IPS-18c (cell line): ENCODE measurements at regions not wholly inside any gene's neighbourhood (a gene's known extent, or its start where the extent isn't known, plus 50 kb on each side); places are given as distances from the start of the nearest gene placed in this dataset.

Source experiments
- H3K4me3 ChIP-seq: 2 replicates; pipeline ENCODE4 v1.7.0; 2013; ENCODE audit warnings: low read depth, mild to moderate bottlenecking, low read length, moderate library complexity; ENCODE audit not compliant: insufficient read depth
- H3K9me3 ChIP-seq: one replicate; pipeline ENCODE4 v1.6.1; 2013; ENCODE audit warnings: mild to moderate bottlenecking, low read length, moderate library complexity; ENCODE audit not compliant: control insufficient read depth, insufficient read depth

DNA sequence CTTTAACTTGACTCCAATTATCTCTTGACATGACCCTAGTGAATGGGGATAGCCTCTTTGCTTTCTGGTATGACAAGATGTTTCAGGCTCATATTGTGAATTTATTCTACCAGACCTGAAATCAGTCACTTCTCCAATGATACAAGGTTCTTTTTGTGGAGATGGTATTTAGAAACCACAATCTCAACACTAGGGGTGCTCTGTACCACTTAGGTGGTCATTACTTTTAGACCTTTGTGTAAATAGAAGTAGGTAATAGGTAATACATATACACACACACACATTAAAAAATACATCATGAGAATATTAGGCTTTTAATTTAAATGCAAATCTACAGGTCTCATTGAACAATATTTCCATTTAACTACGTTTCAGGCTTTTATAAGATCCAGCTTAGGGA lies 199.0 kb upstream of the RHOBTB1 start:
- Histone ChIP-seq H3K9me3 (no peaks in the 10 kb centered on the region), H3K4me3 (no peak overlapping the region)

- no peak overlapping the region for H3K4me3 ChIP-seq
- H3K9me3 ChIP-seq: no peaks in the 10 kb centered on the region
These were observed 196.9 kb upstream of the RHOBTB1 start for GRCh38 chr10:61140765-61141392.

- H3K9me3 ChIP-seq: no peaks in the 10 kb centered on the region
These were observed 195.6 kb upstream of the RHOBTB1 start for GRCh38 chr10:61139592-61139953.

DNA sequence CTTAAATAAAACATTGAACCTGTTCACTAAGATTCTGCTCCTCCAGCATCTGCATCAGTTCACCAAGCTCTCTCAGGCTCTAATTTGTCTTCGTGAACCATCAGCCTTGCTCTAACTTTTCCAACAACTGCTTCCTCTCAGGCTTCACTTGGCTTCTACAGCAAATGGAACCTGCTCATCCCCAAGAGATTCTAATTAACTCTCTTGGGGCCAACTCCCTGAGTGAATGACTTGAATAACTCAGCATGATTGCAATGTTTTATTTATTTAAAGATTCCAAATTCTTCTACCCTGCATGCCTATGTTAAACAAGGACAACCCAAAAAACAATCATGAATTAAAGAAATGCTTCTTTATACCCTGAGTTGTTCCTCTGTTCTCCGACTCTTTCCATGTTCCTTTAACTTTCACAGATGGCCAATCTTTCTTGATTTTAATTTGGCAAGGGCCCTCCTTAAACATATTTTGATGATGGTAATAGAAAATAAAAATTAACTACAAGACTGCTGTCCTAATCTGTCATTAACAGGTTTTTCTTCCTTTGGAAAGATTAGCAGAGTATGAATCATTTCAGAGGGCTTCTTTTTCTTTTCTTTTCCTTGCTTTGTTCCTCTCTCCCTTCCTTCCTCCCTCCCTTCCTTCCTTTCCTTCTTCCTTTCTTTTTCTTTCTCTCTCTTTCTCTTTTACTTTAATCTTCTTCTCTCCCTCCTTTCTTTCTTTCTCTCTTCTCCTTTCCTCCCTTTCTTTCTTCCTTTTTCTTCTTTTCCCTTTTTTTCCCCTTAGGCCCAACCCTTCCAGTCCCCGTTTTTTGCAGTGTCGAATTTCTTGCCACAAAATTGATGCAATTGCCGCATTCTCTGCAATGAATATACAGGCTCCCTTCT lies 195.0 kb upstream of the RHOBTB1 start:
- Histone ChIP-seq H3K4me3 (no peak overlapping the region), H3K9me3 (no peaks in the 10 kb centered on the region)

More at GRCh38 chr10:61139592-61139953, 195.6 kb upstream of the RHOBTB1 start:
- no peak overlapping the region for H3K4me3 ChIP-seq

DNA sequence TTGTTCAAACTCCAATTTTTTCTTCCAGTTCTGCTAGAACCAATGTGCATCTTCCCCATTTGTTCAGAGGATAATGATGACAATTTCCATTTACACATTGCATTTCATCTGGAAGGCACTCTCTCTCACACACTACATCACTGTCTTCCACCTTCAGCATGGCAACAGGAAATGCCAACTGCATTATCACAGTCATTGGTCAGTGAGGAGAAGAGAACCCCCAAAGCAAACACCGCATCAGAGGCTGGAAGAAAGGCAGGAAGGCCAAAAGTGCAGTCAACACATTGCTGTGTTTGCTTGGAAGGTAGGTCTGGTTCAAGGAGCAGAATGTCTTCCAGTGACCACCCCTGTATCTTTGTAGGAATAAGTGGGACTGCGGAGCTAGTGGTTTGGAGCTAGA lies 192.2 kb upstream of the RHOBTB1 start:
- Histone ChIP-seq H3K9me3 (no peaks in the 10 kb centered on the region), H3K4me3 (no peak overlapping the region)

DNA sequence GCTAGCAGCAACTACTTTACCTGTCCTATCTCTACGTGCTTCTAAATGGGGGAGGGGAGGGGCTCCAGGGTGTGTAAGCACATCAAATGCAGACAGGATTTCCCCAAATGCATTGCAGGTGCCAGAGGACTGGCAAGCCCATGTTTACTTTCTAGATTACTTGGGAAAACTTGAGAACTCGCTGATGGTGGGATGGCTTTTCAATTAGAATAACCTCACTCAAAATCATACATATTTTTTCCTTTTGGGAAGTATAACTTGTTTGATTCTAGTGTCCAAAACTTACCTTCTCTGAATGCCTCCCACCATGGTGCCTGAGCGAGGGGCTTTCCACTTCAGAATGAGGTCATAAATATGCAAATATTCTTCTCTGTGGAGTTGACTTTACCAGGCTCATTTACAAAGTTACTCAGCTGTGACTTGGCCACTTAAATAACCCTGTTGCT lies 191.3 kb upstream of the RHOBTB1 start:
- H3K4me3 ChIP-seq: no peak overlapping the region
- no peaks in the 10 kb centered on the region for H3K9me3 ChIP-seq

DNA sequence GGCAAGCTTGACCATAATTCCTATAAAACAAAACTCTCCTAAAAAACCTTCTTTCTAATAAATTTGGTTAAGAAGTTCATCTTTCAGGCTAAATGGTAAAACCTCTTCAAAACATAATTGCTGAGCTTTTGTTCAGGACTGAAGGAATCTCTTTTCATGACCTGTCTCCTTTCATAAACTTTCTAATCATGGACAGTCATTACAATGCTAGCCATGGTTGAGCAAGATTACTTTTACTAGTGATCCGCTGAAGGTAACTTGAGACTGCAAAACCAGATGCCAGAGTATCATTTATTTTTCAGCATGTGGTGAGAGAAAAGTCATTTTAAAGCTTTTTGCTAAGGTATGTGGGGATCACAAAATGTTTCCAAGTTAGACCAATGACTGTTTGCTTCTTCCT lies 186.4 kb upstream of the RHOBTB1 start:
- H3K9me3 ChIP-seq: no peaks in the 10 kb centered on the region
- H3K4me3 ChIP-seq: no peak overlapping the region

GRCh38 chr10:61128196-61128595 lies 184.2 kb upstream of the RHOBTB1 start:
- H3K9me3 ChIP-seq: no peaks in the 10 kb centered on the region
- H3K4me3 ChIP-seq: no peak overlapping the region

DNA sequence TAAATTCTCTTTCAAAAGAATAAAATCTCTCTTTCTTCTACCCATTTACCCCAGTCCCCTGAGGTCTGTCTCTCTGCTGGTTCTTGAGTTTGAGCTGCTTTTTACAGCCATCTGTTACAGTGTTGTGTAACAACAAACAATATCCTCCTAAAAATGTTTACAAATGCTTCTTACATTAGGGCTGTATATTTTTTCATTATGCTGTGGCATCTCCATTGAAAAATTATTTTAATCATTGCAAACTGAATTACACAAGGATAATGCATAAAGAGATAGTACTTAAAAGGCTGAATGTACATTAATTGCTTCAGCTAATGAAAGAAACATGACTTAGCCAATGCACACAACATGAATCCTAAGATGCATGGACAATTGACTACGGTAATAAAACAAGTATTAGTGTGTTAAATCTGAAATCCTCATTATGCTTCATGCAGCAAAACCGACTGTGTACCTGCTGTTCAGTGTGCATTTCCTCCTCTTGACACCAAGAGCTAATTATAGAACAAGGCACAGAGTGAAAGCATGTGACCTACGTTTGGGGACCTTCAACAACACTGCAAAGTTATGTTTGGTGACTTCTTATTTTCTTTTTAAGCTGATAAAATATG lies 181.7 kb upstream of the RHOBTB1 start:
- H3K4me3 ChIP-seq: no peak overlapping the region
- H3K9me3 ChIP-seq: no peaks in the 10 kb centered on the region

DNA sequence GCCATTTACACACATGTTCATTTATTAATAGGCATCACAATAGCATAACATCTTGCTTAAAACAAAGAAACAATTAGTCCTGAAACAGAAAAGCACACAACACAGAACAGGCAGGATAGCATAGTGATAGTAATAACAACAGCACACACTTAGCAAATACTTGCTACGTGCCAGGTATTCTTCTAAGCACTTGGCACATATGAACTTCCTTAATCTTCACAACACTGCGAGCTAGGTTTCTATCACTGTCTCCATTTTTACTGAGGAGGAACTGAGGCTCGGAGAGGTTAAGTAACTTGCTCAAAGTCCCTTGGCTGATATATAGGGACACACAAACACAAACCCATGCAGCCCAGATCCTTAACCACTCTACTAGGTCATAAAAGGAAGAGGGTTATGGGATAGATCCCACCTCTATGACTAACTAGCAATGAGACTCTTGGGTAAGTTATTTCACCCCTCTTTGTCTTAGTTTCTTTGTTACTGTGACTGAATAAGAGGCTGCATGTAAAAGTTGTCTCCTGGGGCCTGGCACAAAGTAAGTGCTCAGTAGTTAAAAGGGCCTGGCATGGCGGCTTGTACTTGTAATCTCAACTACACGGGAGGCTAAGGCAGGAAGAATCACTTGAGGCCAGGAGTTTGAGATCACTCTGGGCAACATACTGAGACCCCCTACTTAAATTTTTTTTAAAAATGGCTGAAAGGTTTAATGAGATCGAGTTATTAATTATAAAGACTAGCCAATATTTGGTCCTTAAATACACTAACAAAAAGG lies 181.0 kb upstream of the RHOBTB1 start:
- H3K9me3 ChIP-seq: no peaks in the 10 kb centered on the region

DNA sequence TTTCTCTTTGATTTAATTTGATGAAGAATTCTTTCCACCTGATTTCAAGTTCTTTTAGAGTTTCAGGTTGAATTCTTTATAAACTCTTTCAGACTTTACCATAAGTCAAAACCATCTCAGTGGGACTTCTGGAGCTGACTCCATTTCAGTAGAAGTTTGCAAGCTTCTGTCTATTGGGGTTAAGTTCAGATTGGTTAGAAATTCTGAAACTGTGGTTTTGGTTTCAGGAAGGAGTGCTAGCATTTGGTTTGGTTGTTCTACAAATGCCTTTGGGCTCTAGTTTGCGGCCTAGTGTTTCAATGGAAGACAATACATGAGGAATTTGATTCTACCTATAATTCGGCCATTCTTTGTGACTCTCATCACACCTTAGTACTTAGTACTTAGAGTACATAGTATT lies 176.8 kb upstream of the RHOBTB1 start:
- Histone ChIP-seq H3K4me3 (no peak overlapping the region), H3K9me3 (no peaks in the 10 kb centered on the region)

More for the DNA sequence above, 181.0 kb upstream of the RHOBTB1 start:
- H3K4me3 ChIP-seq: no peak overlapping the region

DNA sequence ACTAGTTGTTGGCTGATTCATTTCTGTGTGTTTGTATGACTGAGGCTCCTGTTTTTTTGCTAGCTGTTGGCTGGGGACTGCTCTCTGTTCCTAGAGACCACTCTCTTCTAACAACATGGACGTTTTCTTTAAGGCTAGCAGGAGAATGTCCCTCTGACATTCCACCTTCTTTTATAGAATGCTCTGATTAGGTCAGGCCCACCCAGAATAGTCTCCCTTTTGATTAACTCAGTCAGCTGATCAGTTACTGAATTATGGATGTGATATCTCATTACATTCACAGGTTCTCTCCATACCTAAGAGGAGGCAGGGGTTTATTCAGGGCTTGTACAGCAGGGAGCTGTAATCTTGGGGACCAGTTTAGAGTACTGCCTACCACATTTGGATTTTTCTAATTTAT lies 175.6 kb upstream of the RHOBTB1 start:
- Histone ChIP-seq H3K4me3 (no peak overlapping the region), H3K9me3 (no peaks in the 10 kb centered on the region)

DNA sequence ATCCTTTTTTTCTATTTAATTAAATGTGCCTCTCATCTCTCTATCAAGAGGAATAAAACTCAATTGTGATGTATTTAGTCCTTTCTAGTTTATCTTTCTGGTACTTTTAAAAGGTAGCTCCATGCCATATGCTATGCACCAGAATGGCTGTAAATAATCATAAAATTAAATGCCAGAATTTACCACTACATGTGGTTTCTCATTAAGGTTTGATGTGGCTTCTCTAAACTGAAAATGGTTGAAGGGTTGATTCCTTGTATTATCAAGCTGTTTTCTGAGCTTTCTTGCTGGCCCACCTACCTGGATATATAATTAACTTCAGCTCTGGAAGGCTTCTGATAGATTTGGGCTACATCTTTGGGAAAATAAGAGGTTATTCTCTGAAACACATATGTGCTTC lies 171.9 kb upstream of the RHOBTB1 start:
- H3K4me3 ChIP-seq: no peak overlapping the region
- H3K9me3 ChIP-seq: no peaks in the 10 kb centered on the region

DNA sequence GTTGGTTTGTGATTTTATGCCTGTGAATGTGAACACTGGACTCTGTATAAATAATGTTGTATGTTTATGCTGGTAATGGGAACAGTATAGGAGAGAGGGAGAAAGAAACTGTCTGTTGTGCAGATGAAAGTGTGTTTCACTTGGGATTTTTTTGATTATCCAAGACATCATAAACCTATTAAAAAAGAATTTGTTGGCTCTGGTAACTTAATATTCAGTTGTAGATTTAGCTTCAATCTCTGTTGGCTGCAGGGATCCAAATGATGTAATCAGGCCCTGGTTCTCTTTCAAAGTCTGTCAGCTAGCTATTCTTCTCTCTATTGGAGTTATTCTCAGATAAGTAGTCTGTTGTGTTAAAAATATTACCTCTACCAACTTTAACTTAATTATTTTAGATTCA lies 168.8 kb upstream of the RHOBTB1 start:
- H3K4me3 ChIP-seq: no peak overlapping the region
- no peaks in the 10 kb centered on the region for H3K9me3 ChIP-seq

DNA sequence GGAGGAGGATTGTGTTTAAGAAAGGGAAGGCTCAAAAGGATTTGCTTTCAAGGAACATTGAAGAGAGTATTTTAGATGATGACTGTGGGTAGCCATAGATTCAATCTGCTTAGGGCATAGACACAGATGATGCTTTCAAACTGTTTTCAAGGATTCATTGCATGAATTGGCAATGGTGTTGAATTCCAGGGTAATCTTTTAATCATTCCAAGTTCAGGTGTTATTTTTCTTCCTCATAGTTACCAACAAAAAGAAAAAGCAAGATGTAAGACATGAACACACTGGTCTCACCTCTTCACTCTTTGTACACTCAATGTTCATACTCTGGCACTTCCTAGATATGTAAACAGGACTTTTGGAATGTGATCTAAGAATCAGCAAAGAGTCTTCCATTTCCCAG lies 167.0 kb upstream of the RHOBTB1 start:
- H3K9me3 ChIP-seq: no peaks in the 10 kb centered on the region
- H3K4me3 ChIP-seq: no peak overlapping the region

- no peak overlapping the region for H3K4me3 ChIP-seq
- H3K9me3 ChIP-seq: no peaks in the 10 kb centered on the region
These were observed 166.3 kb upstream of the RHOBTB1 start for GRCh38 chr10:61110188-61110844.

GRCh38 chr10:61108915-61109314 lies 164.9 kb upstream of the RHOBTB1 start:
- H3K9me3 ChIP-seq: no peaks in the 10 kb centered on the region
- H3K4me3 ChIP-seq: no peak overlapping the region
